Choroid plexus epithelial cell (primary cell): ENCODE measurements at regions not wholly inside any gene's neighbourhood (a gene's known extent, or its start where the extent isn't known, plus 50 kb on each side); places are given as distances from the start of the nearest gene placed in this dataset.

Experiments used
- DNase-seq: peaks from one replicate; pipeline ENCODE4 v3.0.0-alpha.2; 2010; ENCODE audit warnings: low read depth
- H3K4me3 ChIP-seq: 2 replicates; pipeline ENCODE4 v1.5.1; 2011; ENCODE audit warnings: low read depth, mild to moderate bottlenecking, control low read depth, low read length, moderate library complexity
- TF ChIP-seq, protein P1 (sequence below): conservative IDR thresholded peaks from 2 replicates; pipeline ENCODE4 v1.5.1; 2011; ENCODE audit warnings: low read depth, mild to moderate bottlenecking, control low read depth, inconsistent platforms, low read length, moderate library complexity

DNA sequence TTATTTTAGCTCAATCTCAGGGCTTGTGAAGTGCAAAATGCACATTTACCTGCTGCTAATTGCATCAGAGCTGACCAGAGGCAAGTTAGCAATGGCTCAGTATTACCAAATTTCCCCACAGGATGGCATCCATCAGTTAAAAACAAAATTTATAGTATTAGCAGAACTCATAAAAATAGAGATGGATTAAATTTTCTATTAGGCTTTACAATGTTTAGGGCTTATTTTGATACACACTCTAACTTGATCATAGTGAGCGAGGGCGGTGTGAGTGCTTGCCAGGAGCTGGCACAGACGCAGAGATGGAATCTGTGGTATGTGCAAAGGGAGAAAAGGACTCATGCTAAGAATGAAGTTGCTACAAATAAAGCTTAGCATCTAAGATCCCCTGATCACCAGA is 241.0 kb downstream of the NSUN3 start:
- TF ChIP-seq, protein P1, sequence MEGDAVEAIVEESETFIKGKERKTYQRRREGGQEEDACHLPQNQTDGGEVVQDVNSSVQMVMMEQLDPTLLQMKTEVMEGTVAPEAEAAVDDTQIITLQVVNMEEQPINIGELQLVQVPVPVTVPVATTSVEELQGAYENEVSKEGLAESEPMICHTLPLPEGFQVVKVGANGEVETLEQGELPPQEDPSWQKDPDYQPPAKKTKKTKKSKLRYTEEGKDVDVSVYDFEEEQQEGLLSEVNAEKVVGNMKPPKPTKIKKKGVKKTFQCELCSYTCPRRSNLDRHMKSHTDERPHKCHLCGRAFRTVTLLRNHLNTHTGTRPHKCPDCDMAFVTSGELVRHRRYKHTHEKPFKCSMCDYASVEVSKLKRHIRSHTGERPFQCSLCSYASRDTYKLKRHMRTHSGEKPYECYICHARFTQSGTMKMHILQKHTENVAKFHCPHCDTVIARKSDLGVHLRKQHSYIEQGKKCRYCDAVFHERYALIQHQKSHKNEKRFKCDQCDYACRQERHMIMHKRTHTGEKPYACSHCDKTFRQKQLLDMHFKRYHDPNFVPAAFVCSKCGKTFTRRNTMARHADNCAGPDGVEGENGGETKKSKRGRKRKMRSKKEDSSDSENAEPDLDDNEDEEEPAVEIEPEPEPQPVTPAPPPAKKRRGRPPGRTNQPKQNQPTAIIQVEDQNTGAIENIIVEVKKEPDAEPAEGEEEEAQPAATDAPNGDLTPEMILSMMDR: peak; percentile 39
- peak; percentile 52 for DNase-seq
- H3K4me3 ChIP-seq: no peak overlapping the region

- no peak for DNase-seq
- H3K4me3 ChIP-seq: no peak overlapping the region
- TF ChIP-seq, protein P1: no peak
Observed at GRCh38 chr3:94304954-94305353, 242.1 kb downstream of the NSUN3 start.

DNA sequence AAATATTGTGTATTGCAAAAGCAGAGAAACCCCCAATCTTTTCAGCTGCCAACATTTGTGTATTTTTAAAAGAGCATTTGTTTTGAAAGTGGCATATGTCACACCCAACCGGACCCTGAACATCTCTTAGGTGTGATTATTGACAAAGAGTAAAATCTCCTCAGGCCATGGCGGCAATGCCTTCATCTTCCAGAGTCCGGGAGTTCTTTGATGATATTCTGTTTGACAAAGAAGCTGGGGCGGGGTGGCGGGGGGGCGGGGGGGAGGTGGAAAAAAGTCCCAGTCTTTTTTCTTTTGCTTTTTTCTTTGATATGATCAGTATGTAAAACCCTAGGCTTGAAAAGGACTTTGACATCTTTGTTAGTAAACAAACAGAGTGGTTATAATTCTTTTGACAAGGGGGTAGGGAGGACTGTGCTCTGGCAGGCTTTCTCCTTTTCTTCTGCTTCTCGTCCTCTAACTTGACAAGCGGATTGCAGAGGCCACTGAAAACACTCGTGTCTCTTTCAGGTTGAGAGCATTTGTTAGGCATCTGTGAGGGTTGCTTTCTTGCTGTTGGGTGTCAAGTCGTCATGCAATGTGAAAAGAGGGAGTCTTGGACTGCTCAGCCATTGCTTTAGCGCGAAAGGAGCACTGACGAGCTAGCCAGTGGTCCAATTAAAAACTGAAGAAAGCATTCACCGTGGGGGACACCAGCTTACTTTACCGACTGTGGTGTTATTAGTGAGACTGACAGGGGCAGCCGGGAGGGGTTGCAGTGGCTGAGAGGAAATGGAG is 243.2 kb downstream of the NSUN3 start:
- TF ChIP-seq, protein P1: no peak
- no peak overlapping the region for H3K4me3 ChIP-seq
- no peak for DNase-seq

- TF ChIP-seq, protein P1: no peak
- DNase-seq: no peak
- H3K4me3 ChIP-seq: no peak overlapping the region
Observed at GRCh38 chr3:94307588-94307987, 244.7 kb downstream of the NSUN3 start.

DNA sequence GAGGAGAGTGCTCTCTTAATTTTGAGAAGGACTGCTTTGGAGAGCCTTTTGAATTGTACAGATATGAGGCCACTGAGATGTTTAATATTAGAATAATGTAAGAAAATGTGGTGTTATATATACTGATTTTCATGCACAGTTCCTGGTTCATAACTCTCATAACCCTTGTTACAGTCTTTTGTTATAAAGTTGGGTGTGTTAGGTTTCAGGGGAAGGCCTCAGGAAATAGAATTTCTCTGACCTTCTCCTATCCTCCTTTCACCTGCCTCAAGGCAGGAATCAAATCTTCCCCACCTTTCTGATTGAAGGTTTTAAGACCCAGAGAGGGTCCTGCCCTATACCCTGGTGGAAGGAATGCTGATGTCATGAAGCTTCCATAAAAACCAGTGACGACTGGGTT is 245.9 kb downstream of the NSUN3 start:
- no peak overlapping the region for H3K4me3 ChIP-seq
- no peak for DNase-seq
- TF ChIP-seq, protein P1: no peak

- no peak overlapping the region for H3K4me3 ChIP-seq
- DNase-seq: no peak
- TF ChIP-seq, protein P1: no peak
Observed at GRCh38 chr3:94310341-94311135, 247.7 kb downstream of the NSUN3 start.
